A673 (cell line): ENCODE measurements at regions not wholly inside any gene's neighbourhood (a gene's known extent, or its start where the extent isn't known, plus 50 kb on each side); places are given as distances from the start of the nearest gene placed in this dataset.

Experiments used
- BruUV-seq: library from RNA; stranded (reverse); fragments of 400-500 nt; replicated peaks from 2 replicates; lab custom pipeline; 2021; lab: Mats Ljungman, UMichigan
- CTCF ChIA-PET: fragments of 300-600 bp; sonication (Branson Sonifier 250); formaldehyde crosslinking; loops from one replicate; lab custom pipeline; 2022; ENCODE audit warnings: antibody characterized with exemption; lab: Charles Lee
- POLR2A ChIA-PET: fragments of 300-600 bp; sonication (Branson Sonifier 250); formaldehyde crosslinking; loops from one replicate; lab custom pipeline; 2022; ENCODE audit warnings: antibody characterized with exemption; ENCODE audit not compliant: low non-redundant PET; lab: Charles Lee
- DNase-seq: peaks from one replicate; pipeline ENCODE4 v3.0.0-alpha.2; 2015; ENCODE audit warnings: low spot score
- H3K27ac ChIP-seq: fragments of 200-600 bp; sonication (generic); 2 replicates; pipeline ENCODE4 v1.5.1; 2016; ENCODE audit warnings: mixed run types, low read depth, mild to moderate bottlenecking, mixed read lengths, antibody characterized with exemption, low read length; ENCODE audit not compliant: poor library complexity, severe bottlenecking
- H3K27me3 ChIP-seq: fragments of 200-600 bp; sonication (generic); replicated peaks from 2 replicates; pipeline ENCODE4 v1.6.1; 2017; ENCODE audit warnings: mixed run types, low read depth, mild to moderate bottlenecking, mixed read lengths, antibody characterized with exemption, low read length; ENCODE audit not compliant: insufficient read depth, poor library complexity
- H3K36me3 ChIP-seq: fragments of 200-600 bp; sonication (generic); 2 replicates; pipeline ENCODE4 v1.6.1; 2016; ENCODE audit warnings: mixed run types, mild to moderate bottlenecking, mixed read lengths, antibody characterized with exemption, low read length; ENCODE audit not compliant: insufficient read depth, poor library complexity, severe bottlenecking
- H3K4me1 ChIP-seq: fragments of 200-600 bp; sonication (generic); 2 replicates; pipeline ENCODE4 v1.6.1; 2017; ENCODE audit warnings: mixed run types, mild to moderate bottlenecking, mixed read lengths, antibody characterized with exemption, low read length; ENCODE audit not compliant: insufficient read depth, poor library complexity, severe bottlenecking
- H3K4me3 ChIP-seq: fragments of 200-600 bp; sonication (generic); 2 replicates; pipeline ENCODE4 v1.5.1; 2016; ENCODE audit warnings: low read depth, mixed run types, mild to moderate bottlenecking, mixed read lengths, low read length; ENCODE audit not compliant: poor library complexity, severe bottlenecking
- H3K9me3 ChIP-seq: fragments of 200-600 bp; sonication (generic); 2 replicates; pipeline ENCODE4 v1.6.1; 2016; ENCODE audit warnings: mixed run types, low read depth, mild to moderate bottlenecking, mixed read lengths, antibody characterized with exemption, low read length; ENCODE audit not compliant: poor library complexity, severe bottlenecking
- EZH2 ChIP-seq: fragments of 200-600 bp; sonication (generic); IDR thresholded peaks from 2 replicates; pipeline ENCODE4 v1.6.1; 2017; ENCODE audit warnings: borderline replicate concordance, low read depth, mild to moderate bottlenecking, mixed read lengths, antibody characterized with exemption, low read length; ENCODE audit not compliant: poor library complexity, severe bottlenecking
- intact Hi-C: fragments of 100-400 bp; cut with micrococcal nuclease; formaldehyde crosslinking; loops from one replicate; pipeline ENCODE4 v1.10.0; 2022; ENCODE audit not compliant: unreplicated experiment
- TF ChIP-seq, protein P1 (sequence below): fragments of 300-800, 200-600 bp; sonication (generic); conservative IDR thresholded peaks from 2 replicates; pipeline ENCODE4 v1.5.1; 2017; ENCODE audit warnings: low read depth, mild to moderate bottlenecking, antibody characterized with exemption, low read length, moderate library complexity, mixed read lengths

DNA sequence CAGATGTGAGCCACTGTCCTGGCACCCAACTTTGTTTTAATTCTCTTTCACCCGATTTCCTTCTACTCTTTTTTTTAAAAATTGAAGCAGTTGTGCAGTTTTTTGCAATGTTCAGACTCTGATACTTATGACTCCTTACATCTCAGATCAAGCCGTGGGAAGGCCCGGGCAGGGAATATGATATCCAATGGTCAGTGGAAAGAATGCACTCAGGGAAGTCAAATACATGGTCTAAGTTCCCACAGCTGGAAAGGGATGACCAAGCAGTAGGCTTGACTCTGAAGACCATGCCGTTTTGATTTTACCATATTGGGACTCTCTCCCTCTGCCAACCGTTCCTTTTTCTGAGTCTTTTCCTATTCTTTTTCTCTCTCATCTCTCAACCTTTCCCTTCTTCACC is 157.2 kb downstream of the RPLP1 start:
- TF ChIP-seq, protein P1, sequence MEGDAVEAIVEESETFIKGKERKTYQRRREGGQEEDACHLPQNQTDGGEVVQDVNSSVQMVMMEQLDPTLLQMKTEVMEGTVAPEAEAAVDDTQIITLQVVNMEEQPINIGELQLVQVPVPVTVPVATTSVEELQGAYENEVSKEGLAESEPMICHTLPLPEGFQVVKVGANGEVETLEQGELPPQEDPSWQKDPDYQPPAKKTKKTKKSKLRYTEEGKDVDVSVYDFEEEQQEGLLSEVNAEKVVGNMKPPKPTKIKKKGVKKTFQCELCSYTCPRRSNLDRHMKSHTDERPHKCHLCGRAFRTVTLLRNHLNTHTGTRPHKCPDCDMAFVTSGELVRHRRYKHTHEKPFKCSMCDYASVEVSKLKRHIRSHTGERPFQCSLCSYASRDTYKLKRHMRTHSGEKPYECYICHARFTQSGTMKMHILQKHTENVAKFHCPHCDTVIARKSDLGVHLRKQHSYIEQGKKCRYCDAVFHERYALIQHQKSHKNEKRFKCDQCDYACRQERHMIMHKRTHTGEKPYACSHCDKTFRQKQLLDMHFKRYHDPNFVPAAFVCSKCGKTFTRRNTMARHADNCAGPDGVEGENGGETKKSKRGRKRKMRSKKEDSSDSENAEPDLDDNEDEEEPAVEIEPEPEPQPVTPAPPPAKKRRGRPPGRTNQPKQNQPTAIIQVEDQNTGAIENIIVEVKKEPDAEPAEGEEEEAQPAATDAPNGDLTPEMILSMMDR: no peak
- no peak for TF ChIP-seq EZH2
- POLR2A ChIA-PET: no interaction called here
- Histone ChIP-seq H3K36me3 (no peaks in the 10 kb centered on the region), H3K4me1 (no peaks in the 10 kb centered on the region), H3K9me3 (no peaks in the 10 kb centered on the region), H3K4me3 (no peak overlapping the region), H3K27ac (no peak overlapping the region), H3K27me3 (no peaks in the 10 kb centered on the region)
- intact Hi-C loops: no loop called here
- CTCF ChIA-PET: no interaction called here
- no TSS peak for BruUV-seq
- no peak for DNase-seq

DNA sequence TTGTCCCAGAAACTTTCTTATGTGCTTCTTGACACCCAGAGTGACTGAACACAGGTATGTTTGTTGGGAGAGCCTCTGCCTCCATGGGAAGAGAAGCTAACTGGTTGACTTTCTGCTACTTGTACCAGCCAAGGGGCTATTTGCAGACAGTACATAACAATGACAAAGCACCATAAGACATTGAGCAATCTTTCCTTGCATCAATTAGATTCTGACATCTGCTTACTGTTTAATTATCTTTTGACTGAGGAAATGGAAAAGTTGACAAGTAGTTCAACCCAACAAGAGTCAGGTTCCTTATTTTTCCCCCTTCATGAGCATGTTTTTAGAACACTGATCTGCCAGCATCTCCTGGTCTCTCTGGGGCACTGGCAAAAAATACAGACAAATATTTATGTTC is 157.7 kb downstream of the RPLP1 start:
- Histone ChIP-seq H3K9me3 (no peaks in the 10 kb centered on the region), H3K36me3 (no peaks in the 10 kb centered on the region), H3K4me1 (no peaks in the 10 kb centered on the region), H3K4me3 (no peak overlapping the region), H3K27ac (no peak overlapping the region), H3K27me3 (no peaks in the 10 kb centered on the region)
- TF ChIP-seq EZH2: no peak
- TF ChIP-seq, protein P1: no peak
- BruUV-seq: no TSS peak
- ChIA-PET CTCF (no interaction called here), POLR2A (no interaction called here)
- intact Hi-C loops: no loop called here
- DNase-seq: no peak

DNA sequence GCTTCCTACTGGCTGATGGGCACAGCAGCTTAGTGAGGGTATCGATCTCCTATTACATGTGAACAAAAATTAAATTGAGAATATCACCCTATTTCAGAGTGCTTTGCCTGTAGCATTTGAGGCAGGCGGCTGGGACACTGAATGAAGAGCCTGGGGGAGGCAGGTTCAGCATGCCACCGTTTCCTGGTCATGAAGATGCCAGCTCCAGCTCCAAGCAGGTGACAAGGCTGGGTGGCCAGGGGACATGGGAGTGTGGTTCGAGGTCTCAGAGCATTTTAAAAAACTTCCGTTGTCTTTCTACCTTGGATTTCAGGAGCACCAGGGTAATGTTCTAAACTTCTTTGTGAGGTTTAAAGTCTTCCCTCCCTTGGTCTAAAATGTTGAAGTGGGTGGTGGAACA is 158.2 kb downstream of the RPLP1 start:
- CTCF ChIA-PET: no interaction called here
- POLR2A ChIA-PET: no interaction called here

More for the DNA sequence above, 158.2 kb downstream of the RPLP1 start:
- Histone ChIP-seq H3K27ac (no peak overlapping the region), H3K4me3 (no peak overlapping the region), H3K27me3 (no peaks in the 10 kb centered on the region), H3K4me1 (no peaks in the 10 kb centered on the region), H3K9me3 (no peaks in the 10 kb centered on the region), H3K36me3 (no peaks in the 10 kb centered on the region)
- no peak for DNase-seq
- BruUV-seq: no TSS peak
- intact Hi-C loops: no loop called here
- TF ChIP-seq, protein P1: no peak
- no peak for TF ChIP-seq EZH2
